ENCODE measurements at regions not wholly inside any gene's neighbourhood (a gene's known extent, or its start where the extent isn't known, plus 50 kb on each side); places are given as distances from the start of the nearest gene placed in this dataset.
"Not testable (repeated sequence)": the region's sequence is repeated elsewhere in the genome, so short reads cannot be mapped to it uniquely, and the experiment has no call there.

DNA sequence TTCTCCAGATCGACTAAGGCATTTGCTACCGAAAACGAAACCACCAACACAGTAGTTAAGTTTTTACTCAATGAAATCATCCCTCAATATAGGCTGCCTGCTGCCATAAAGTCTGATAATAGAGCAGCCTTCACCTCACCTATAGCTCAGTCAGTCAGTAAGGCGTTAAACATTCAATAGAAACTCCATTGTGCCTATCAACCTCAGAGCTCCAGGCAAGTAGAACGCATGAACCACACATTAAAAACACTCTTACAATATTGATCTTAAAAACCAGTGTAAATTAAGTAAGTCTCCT, 160.6 kb downstream of the DEFB131A start:
- peak; percentile 68 for DNase-seq

GRCh38 chr4:9608300-9608699, 164.1 kb downstream of the DEFB131A start:
- DNase-seq = peak; percentile 6

DNA sequence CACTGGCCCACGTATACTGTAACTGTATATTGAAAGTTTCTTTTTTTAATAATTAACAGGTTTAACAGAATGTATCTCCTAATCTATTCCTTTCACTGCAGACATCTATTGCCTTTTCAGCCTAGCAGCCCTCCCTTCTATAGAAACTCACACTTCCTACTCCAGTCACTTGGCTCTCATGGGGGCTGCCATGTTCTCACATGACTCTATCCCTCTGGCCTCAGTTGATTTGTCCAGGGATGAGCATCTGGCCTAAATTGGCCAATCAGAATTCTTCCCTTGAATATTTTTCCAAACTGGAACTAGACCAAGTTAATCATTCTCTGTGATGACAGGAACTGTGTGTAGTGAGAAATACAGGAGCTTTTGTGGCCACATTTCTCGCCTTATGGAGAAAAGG, 166.1 kb downstream of the DEFB131A start:
- DNase-seq = not testable (repeated sequence)

DNA sequence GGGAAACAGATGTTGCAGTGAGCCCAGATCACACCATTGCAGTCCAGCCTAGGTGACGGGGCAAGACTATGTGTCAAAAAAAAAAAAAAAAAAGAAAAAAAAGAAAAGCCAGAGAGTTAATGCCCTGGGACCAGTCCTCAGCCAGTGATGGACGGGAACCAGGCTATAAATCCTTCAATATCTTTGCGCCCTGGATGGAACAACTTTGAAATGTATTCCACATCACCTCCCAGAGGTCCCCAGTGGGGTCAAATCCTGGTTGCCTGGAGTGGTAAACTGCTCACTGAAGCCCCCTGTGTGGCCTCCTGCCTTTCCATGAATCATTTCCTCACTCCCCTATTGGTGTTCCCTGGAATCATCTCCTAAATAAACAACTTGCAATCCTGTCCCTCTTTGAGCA, 166.9 kb downstream of the DEFB131A start:
- no peak for DNase-seq

DNA sequence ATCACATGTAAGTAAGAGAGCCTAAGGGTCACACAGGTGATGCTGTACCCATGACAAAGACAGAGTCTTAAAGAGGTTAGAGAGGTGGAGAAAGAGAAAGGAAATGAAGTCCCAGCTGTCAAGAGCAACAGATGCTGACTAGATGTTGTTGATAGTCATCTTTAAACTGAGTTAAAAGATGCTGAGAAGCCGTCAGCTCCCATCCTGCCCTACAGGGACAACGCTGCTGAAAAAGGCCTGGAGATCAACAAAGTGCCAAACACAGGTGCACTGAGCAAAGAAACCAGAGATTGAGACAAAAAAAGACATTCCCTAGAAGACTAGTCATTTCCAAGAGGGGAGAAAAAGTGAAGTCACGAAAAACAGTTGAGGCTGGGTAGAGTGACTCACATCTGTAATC, 145.0 kb upstream of the DRD5 start:
- DNase-seq = not testable (repeated sequence)

DNA sequence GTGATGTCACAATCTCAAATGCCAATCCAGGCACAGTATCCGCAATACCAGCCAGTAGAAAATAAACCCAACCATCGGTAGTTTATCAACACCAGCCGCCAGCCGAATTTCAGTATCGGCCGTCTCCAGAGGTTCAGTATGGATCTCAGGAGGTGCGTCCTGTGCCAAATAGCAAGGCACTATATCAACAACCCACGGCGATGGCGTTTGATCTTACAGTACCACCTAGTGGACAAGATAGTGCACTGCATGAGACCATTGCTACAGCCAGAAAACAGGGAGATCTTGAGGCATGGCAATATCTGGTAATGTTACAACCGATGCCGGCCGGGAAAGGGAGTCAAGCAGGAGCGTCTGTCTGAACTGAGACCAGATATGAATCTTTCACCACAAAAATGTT, 121.8 kb upstream of the DRD5 start:
- peak; percentile 4 for DNase-seq

DNA sequence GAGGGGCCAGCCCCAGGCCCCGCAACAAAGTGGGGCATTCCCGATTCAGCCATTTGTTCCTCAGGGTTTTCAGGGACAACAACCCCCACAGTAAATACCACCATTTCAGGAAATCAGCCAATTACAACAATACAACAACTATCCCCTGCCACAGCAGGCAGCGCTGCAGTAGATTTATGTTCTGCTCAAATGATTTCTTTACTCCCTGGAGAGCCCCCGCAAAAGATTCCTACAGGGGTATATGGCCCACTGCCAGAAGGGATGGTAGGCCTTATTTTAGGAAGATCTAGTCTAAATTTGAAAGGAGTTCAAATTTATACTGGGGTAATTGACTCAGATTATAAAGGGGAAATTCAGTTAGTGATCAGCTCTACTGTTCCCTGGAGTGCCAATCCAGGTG, 120.5 kb upstream of the DRD5 start:
- DNase-seq = not testable (repeated sequence)

DNA sequence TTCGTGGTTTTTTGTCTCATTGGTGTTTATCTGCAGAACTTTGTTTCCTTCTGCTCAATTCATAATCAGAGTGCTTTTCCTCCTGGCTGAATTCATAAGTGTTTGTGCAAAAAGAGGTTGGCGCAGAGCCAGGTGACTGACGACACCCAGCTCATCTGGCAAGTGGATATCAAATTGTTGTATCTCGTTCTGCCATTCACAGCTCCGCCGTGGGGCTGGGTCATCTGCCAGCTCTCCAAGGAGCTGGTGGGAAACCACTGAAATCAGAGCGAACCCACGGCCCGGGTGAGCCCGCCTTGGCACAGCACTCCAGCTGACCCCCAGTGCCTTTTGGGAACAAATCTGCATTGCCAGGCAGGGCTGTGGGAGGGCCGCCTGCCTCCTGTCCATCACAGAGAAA, 110.7 kb upstream of the DRD5 start:
- DNase-seq = not testable (repeated sequence)

- not testable (repeated sequence) for DNase-seq
Observed at GRCh38 chr4:9677357-9677756, 104.1 kb upstream of the DRD5 start.

- DNase-seq = no peak
Observed at GRCh38 chr4:9679704-9680478, 101.5 kb upstream of the DRD5 start.

- not testable (repeated sequence) for DNase-seq
Observed at GRCh38 chr4:9683174-9683573, 98.3 kb upstream of the DRD5 start.

- DNase-seq = not testable (repeated sequence)
Observed at GRCh38 chr4:9685016-9685415, 96.4 kb upstream of the DRD5 start.

GRCh38 chr4:9685692-9686091, 95.7 kb upstream of the DRD5 start:
- DNase-seq = no peak

- not testable (repeated sequence) for DNase-seq
Observed at GRCh38 chr4:9690636-9691237, 90.7 kb upstream of the DRD5 start.

GRCh38 chr4:9691238-9692065, 90.0 kb upstream of the DRD5 start:
- peak; percentile 92 for DNase-seq

DNA sequence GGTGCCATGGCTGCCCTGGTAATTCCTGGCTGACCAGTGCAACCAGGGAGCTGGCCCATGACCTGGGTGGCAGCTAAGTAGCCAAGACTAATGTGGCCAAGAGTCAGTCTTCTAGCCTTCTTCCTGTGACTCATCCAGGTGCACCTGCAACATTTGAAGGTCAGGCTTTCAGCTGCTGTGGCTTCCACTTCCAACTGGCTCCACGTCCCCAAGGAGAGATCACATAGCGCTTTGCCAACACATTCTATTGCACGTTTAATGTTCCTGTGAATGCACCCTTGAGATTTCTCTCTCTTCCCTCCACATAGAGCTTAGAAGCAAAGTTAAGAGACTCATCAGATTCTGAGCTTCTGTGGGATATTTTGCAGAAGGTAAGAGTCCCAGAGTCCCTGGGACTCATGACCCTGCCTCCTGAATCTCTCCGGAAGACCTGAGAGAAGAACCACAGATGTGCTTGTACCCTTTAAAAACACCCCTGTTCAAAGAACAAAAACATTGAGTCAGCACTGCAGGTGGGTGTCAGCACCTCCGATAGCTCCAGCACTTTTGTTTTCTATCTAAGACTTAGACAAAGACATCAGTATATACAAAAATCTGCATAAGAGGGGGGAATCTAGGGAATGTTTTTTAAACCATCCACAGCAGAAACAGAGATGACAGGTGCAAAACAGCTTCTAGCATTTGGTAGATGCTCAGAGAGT, 88.5 kb upstream of the DRD5 start:
- DNase-seq = not testable (repeated sequence)

DNA sequence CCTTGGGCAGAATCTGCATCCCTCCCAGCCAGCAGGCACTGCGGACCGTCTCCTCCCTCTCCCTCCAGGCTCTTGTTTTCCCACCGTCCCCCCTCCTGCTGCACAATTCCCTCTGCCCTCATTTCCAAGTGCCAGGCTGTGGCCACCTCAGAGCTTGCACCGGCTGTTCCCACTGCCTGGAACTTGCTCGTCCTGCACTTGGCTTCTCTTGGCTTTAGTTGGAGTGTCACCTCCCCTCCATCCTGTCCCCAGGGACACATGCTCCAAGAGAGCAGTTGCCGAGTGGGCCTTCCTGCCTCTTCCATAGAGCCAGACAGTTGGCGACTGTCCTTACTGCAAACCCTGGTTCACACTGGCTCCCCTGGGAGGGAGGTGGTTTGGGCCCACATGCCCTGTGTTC, 87.0 kb upstream of the DRD5 start:
- DNase-seq = not testable (repeated sequence)

DNA sequence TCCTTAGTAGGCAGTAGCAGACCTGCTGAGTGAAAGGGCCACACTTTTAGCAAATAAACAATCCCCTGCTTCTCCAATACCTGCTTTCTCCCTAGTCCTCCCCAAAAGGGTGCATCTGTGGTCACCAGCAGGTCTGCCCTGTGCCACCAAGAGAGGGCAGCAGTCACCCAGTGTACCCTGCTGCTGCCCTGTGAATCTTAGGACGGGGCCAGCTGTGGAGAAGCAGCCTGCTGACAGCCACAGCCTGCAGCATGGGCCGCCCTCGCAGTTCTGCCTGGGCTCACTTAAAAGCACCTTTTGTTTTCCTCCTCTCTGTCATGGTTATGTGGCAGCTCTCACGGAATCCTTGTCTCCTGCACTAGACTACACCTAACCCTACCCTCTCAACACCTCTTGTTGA, 85.4 kb upstream of the DRD5 start:
- DNase-seq = peak; percentile 52

GRCh38 chr4:9696561-9696960, 84.9 kb upstream of the DRD5 start:
- not testable (repeated sequence) for DNase-seq

- DNase-seq = peak; percentile 18
Observed at GRCh38 chr4:9702019-9702418, 79.4 kb upstream of the DRD5 start.

DNA sequence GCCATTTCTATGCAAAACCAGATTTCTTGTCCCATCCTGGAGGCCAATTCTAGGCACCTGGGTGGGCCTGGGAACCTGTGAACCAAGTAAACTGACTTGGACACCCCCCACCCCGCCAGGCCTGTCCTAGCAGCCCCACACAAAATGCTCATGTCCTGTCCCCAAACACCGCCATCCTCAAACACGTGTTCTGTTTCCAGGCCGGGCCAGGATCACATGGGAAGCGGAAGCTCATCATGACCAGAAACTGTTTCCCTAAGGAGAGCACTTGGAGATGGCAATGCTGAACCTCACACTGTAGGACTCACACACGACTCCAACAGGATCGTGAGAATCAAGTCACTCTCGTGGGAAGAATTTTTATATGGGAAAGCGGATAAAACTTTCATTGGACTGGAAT, 78.7 kb upstream of the DRD5 start:
- not testable (repeated sequence) for DNase-seq

DNA sequence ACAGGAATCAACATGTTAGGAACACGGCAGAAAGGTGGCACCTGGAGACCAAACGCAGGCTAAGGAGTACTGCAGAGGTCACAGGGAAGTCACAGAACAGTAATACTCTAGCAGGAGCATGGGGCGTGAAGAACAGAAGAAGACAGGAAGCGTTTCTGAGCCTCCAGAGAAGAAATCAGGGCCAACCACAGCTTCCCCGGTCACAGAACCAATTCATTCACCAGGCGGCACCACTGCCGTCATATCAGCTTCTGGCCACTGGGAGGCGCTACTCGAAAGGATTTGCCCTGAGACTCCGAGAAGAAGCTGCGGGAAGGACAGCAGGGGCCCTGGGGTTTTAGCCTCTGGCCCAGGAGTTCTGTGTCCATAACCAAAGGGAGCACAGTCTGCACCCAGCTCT, 78.0 kb upstream of the DRD5 start:
- peak; percentile 80 for DNase-seq

- DNase-seq = not testable (repeated sequence)
Observed at GRCh38 chr4:9704126-9704525, 77.3 kb upstream of the DRD5 start.
